WTC11 (cell line): ENCODE measurements at regions not wholly inside any gene's neighbourhood (a gene's known extent, or its start where the extent isn't known, plus 50 kb on each side); places are given as distances from the start of the nearest gene placed in this dataset.

ENCODE experiments used
- ATAC-seq: fragments of 200-7000 bp; cut with Tn5 transposase; 2 replicates; pipeline ENCODE4 v1.10.0; 2021; ENCODE audit warnings: mild to moderate bottlenecking, moderate library complexity
- CTCF ChIA-PET: fragments of 300-600 bp; sonication (Branson Sonifier 250); formaldehyde crosslinking; loops from one replicate; lab custom pipeline; 2021; ENCODE audit warnings: antibody characterized with exemption; lab: Charles Lee
- POLR2A ChIA-PET: fragments of 350-600 bp; sonication (Branson Sonifier 250); formaldehyde crosslinking; loops from one replicate; lab custom pipeline; 2021; ENCODE audit warnings: antibody characterized with exemption; lab: Charles Lee
- DNase-seq: peaks from one replicate; pipeline ENCODE4 v3.0.0; 2021; ENCODE audit warnings: low spot score
- H3K27ac Mint-ChIP-seq: 2 replicates; pipeline ENCODE4 v1.8.0; 2021; ENCODE audit warnings: mixed read lengths
- H3K27me3 Mint-ChIP-seq: 2 replicates; pipeline ENCODE4 v1.8.0; 2021; ENCODE audit warnings: low read depth, mild to moderate bottlenecking, moderate library complexity, mixed read lengths
- H3K36me3 Mint-ChIP-seq: 2 replicates; pipeline ENCODE4 v1.8.0; 2021; ENCODE audit warnings: mixed read lengths
- H3K4me1 Mint-ChIP-seq: 2 replicates; pipeline ENCODE4 v1.8.0; 2022; ENCODE audit warnings: mixed read lengths
- H3K4me3 Mint-ChIP-seq: 2 replicates; pipeline ENCODE4 v1.8.0; 2021; ENCODE audit warnings: mild to moderate bottlenecking, moderate library complexity, mixed read lengths
- H3K9me3 Mint-ChIP-seq: 2 replicates; pipeline ENCODE4 v1.8.0; 2021; ENCODE audit warnings: mixed read lengths
- ARID4B ChIP-seq: sonication (generic); formaldehyde crosslinking; IDR thresholded peaks from 2 replicates; pipeline ENCODE4 v1.8.0; 2023; ENCODE audit warnings: missing genetic modification reagents, mild to moderate bottlenecking, borderline replicate concordance
- ATF2 ChIP-seq: sonication (generic); formaldehyde crosslinking; IDR thresholded peaks from 2 replicates; pipeline ENCODE4 v1.8.1; 2022; ENCODE audit warnings: low read depth, missing genetic modification reagents, borderline replicate concordance
- ATF3 ChIP-seq: sonication (generic); formaldehyde crosslinking; conservative IDR thresholded peaks from 2 replicates; pipeline ENCODE4 v1.8.1; 2022; ENCODE audit warnings: mild to moderate bottlenecking, missing genetic modification reagents
- CREB1 ChIP-seq: sonication (generic); formaldehyde crosslinking; IDR thresholded peaks from 2 replicates; pipeline ENCODE4 v1.8.0; 2023; ENCODE audit warnings: mild to moderate bottlenecking, missing genetic modification reagents
- FOXJ3 ChIP-seq: sonication (generic); formaldehyde crosslinking; IDR thresholded peaks from 2 replicates; pipeline ENCODE4 v1.9.0; 2021; ENCODE audit warnings: missing genetic modification reagents, mild to moderate bottlenecking, borderline replicate concordance
- GRHL2 ChIP-seq: fragments of 250-450 bp; sonication (Bioruptor Pico); IDR thresholded peaks from 2 replicates; pipeline ENCODE4 v1.8.0; 2022; ENCODE audit warnings: mild to moderate bottlenecking, moderate library complexity; ENCODE audit not compliant: insufficient replicate concordance, severe bottlenecking
- JUN ChIP-seq: sonication (generic); formaldehyde crosslinking; IDR thresholded peaks from 2 replicates; pipeline ENCODE4 v1.8.0; 2023; ENCODE audit warnings: mild to moderate bottlenecking, missing genetic modification reagents
- NFATC4 ChIP-seq: fragments of 250-450 bp; sonication (Bioruptor Pico); IDR thresholded peaks from 2 replicates; pipeline ENCODE4 v1.9.0; 2021; ENCODE audit warnings: mild to moderate bottlenecking
- NFYB ChIP-seq: sonication (generic); formaldehyde crosslinking; conservative IDR thresholded peaks from 2 replicates; pipeline ENCODE4 v1.8.0; 2022; ENCODE audit warnings: low read depth, missing genetic modification reagents
- OVOL2 ChIP-seq: fragments of 250-450 bp; sonication (Bioruptor Pico); IDR thresholded peaks from 2 replicates; pipeline ENCODE4 v1.9.0; 2021; ENCODE audit warnings: mild to moderate bottlenecking, borderline replicate concordance
- SP1 ChIP-seq: sonication (generic); formaldehyde crosslinking; conservative IDR thresholded peaks from 2 replicates; pipeline ENCODE4 v1.8.1; 2022; ENCODE audit warnings: missing genetic modification reagents
- ZNF121 ChIP-seq: sonication (generic); formaldehyde crosslinking; IDR thresholded peaks from 2 replicates; pipeline ENCODE4 v1.8.0; 2023; ENCODE audit warnings: missing genetic modification reagents
- ZNF138 ChIP-seq: sonication (generic); formaldehyde crosslinking; conservative IDR thresholded peaks from 2 replicates; pipeline ENCODE4 v1.8.1; 2022; ENCODE audit warnings: mild to moderate bottlenecking, moderate library complexity, missing genetic modification reagents
- ZNF425 ChIP-seq: fragments of 250-450 bp; sonication (Bioruptor Pico); conservative IDR thresholded peaks from 2 replicates; pipeline ENCODE4 v1.9.0; 2021; ENCODE audit warnings: mild to moderate bottlenecking
- ZNF671 ChIP-seq: fragments of 250-450 bp; sonication (Bioruptor Pico); IDR thresholded peaks from 2 replicates; pipeline ENCODE4 v1.8.0; 2021; ENCODE audit warnings: mild to moderate bottlenecking

GRCh38 chr3:78348664-78349063 lies 1308.8 kb downstream of the ROBO2 start (continued):
- TF ChIP-seq ZNF671 (CRISPR knock-in tag) = no peak

- TF ChIP-seq GRHL2 (CRISPR knock-in tag) (no peak), ZNF121 (CRISPR knock-in tag) (no peak), OVOL2 (no peak), FOXJ3 (CRISPR knock-in tag) (no peak), NFATC4 (no peak), ATF3 (CRISPR knock-in tag) (no peak), ZNF138 (no peak), SP1 (no peak), NFYB (CRISPR knock-in tag) (no peak), JUN (CRISPR knock-in tag) (no peak), ATF2 (CRISPR knock-in tag) (no peak)
- no peak overlapping the region for H3K4me3 Mint-ChIP-seq
- ChIA-PET POLR2A (no interaction called here), CTCF (no interaction called here)
- ATAC-seq (no peak), DNase-seq (no peak)
- H3K4me1 Mint-ChIP-seq = peaks cover 79% of the 10 kb centered on the region
- no peaks in the 10 kb centered on the region for H3K9me3 Mint-ChIP-seq
- no peak overlapping the region for H3K27ac Mint-ChIP-seq
- H3K27me3 Mint-ChIP-seq = no peaks in the 10 kb centered on the region; the same call in 1 of the 2 replicates
- no peaks in the 10 kb centered on the region for H3K36me3 Mint-ChIP-seq
Observed at GRCh38 chr3:78349571-78349970, 1309.7 kb downstream of the ROBO2 start.

GRCh38 chr3:78351334-78351733 lies 1311.4 kb downstream of the ROBO2 start:
- peaks cover 8% of the 10 kb centered on the region for H3K27me3 Mint-ChIP-seq
- ChIA-PET POLR2A (interaction anchor here (0.9 kb wide), 1 partner anchor 10 kb away, joined by 5 read pairs; no protein-coding TSS in a partner anchor), CTCF (no interaction called here)
- H3K27ac Mint-ChIP-seq = no peak overlapping the region
- ATAC-seq (no peak), DNase-seq (no peak)
- no peak overlapping the region for H3K4me3 Mint-ChIP-seq
- peaks cover 11% of the 10 kb centered on the region for H3K9me3 Mint-ChIP-seq
- peaks cover 72% of the 10 kb centered on the region for H3K4me1 Mint-ChIP-seq
- H3K36me3 Mint-ChIP-seq = peaks cover 11% of the 10 kb centered on the region
- no peak for TF ChIP-seq ARID4B (CRISPR knock-in tag)
- TF ChIP-seq CREB1 (CRISPR knock-in tag) = no peak

- Mint-ChIP-seq H3K36me3 (peaks cover 11% of the 10 kb centered on the region), H3K4me1 (peaks cover 55% of the 10 kb centered on the region), H3K9me3 (peaks cover 12% of the 10 kb centered on the region), H3K27me3 (peaks cover 8% of the 10 kb centered on the region), H3K27ac (no peak overlapping the region), H3K4me3 (no peak overlapping the region)
- DNase-seq = no peak
- no peak for TF ChIP-seq ZNF425 (CRISPR knock-in tag)
- ChIA-PET POLR2A (no interaction called here), CTCF (no interaction called here)
- no peak for ATAC-seq
Observed at GRCh38 chr3:78353231-78353630, 1313.3 kb downstream of the ROBO2 start.
